ENCODE measurements at regions not wholly inside any gene's neighbourhood (a gene's known extent, or its start where the extent isn't known, plus 50 kb on each side); places are given as distances from the start of the nearest gene placed in this dataset.

DNA sequence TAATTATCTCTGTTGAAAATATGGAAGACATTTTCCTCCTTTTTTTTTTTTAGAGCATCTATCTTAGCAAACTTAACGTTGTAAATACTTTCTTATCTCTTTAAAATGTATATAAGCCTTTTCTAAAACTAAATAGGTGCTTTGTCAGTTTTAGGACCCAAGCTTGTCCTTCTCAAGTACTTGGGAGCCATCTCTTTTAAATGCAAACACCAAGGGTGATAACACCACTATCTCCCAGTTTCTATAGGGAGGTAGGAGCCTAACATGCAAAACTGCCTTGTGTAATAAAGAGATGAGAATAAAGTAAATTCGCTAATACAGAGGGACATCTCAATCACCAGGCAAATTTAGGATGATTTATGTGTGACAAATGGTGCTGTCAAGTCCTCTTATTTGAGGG lies 157.0 kb upstream of the FAM83B start:
- Histone ChIP-seq H3K36me3 (ENCODE audit: insufficient read depth, low read length, poor library complexity, severe bottlenecking) (no peaks in the 10 kb centered on the region), H3K4me1 (ENCODE audit: insufficient read depth, low read length, poor library complexity, severe bottlenecking) (no peaks in the 10 kb centered on the region), H3K4me3 (ENCODE audit: low read depth, low read length, poor library complexity, severe bottlenecking) (no peak overlapping the region), H3K27ac (ENCODE audit: low read depth, low read length, poor library complexity, severe bottlenecking) (no peak overlapping the region), H3K9me3 (ENCODE audit: low read depth, low read length, poor library complexity, severe bottlenecking) (no peaks in the 10 kb centered on the region), H3K27me3 (replicated peaks; ENCODE audit: insufficient read depth, low read depth, low read length, poor library complexity) (no peaks in the 10 kb centered on the region)
- ChIA-PET POLR2A (ENCODE audit: low non-redundant PET) (no interaction called here), CTCF (no interaction called here)
- no peak for DNase-seq (ENCODE audit: low spot score)
- TF ChIP-seq, protein P1, sequence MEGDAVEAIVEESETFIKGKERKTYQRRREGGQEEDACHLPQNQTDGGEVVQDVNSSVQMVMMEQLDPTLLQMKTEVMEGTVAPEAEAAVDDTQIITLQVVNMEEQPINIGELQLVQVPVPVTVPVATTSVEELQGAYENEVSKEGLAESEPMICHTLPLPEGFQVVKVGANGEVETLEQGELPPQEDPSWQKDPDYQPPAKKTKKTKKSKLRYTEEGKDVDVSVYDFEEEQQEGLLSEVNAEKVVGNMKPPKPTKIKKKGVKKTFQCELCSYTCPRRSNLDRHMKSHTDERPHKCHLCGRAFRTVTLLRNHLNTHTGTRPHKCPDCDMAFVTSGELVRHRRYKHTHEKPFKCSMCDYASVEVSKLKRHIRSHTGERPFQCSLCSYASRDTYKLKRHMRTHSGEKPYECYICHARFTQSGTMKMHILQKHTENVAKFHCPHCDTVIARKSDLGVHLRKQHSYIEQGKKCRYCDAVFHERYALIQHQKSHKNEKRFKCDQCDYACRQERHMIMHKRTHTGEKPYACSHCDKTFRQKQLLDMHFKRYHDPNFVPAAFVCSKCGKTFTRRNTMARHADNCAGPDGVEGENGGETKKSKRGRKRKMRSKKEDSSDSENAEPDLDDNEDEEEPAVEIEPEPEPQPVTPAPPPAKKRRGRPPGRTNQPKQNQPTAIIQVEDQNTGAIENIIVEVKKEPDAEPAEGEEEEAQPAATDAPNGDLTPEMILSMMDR (conservative IDR thresholded peaks at IDR 0.05; ENCODE audit: low read depth, low read length): no peak
- no peak for TF ChIP-seq EZH2 (IDR thresholded peaks at IDR 0.05; ENCODE audit: borderline replicate concordance, low read depth, low read length, poor library complexity, severe bottlenecking)
- intact Hi-C loops (cut with micrococcal nuclease; ENCODE audit: unreplicated experiment): loop anchor here (10.0 kb wide), 1 partner anchor 705 kb away; no protein-coding TSS in a partner anchor
- BruUV-seq (replicated peaks): no TSS peak

DNA sequence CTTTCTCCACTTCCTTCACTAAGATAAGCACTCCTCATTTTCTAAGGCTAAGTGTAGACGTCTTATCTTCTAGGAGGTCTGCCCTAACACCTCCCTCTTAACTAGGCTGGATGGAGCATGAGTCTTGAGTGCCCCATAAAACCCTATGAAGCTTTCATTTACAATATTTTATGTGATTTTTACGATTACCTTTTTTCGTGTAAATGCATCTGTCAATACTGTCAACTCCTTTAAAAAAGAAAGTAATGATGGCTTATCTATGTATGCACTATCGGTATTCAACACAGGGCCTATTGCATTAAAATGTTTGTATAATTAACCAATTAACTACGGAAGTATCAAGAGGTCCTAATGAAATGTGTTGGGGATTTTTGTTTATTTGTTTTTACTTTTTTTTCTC lies 156.0 kb upstream of the FAM83B start:
- no peak overlapping the region for H3K4me3 ChIP-seq (ENCODE audit: low read depth, low read length, poor library complexity, severe bottlenecking)
- H3K36me3 ChIP-seq (ENCODE audit: insufficient read depth, low read length, poor library complexity, severe bottlenecking): no peaks in the 10 kb centered on the region
- intact Hi-C loops (cut with micrococcal nuclease; ENCODE audit: unreplicated experiment): loop anchor here (10.0 kb wide), 1 partner anchor 706 kb away; no protein-coding TSS in a partner anchor
- no peaks in the 10 kb centered on the region for H3K27me3 ChIP-seq (replicated peaks; ENCODE audit: insufficient read depth, low read depth, low read length, poor library complexity)
- no peak overlapping the region for H3K27ac ChIP-seq (ENCODE audit: low read depth, low read length, poor library complexity, severe bottlenecking)
- no peaks in the 10 kb centered on the region for H3K4me1 ChIP-seq (ENCODE audit: insufficient read depth, low read length, poor library complexity, severe bottlenecking)
- TF ChIP-seq, protein P1 (conservative IDR thresholded peaks at IDR 0.05; ENCODE audit: low read depth, low read length): no peak
- TF ChIP-seq EZH2 (IDR thresholded peaks at IDR 0.05; ENCODE audit: borderline replicate concordance, low read depth, low read length, poor library complexity, severe bottlenecking): no peak
- ChIA-PET POLR2A (ENCODE audit: low non-redundant PET) (no interaction called here), CTCF (no interaction called here)
- BruUV-seq (replicated peaks): no TSS peak
- DNase-seq (ENCODE audit: low spot score): no peak
- no peaks in the 10 kb centered on the region for H3K9me3 ChIP-seq (ENCODE audit: low read depth, low read length, poor library complexity, severe bottlenecking)

DNA sequence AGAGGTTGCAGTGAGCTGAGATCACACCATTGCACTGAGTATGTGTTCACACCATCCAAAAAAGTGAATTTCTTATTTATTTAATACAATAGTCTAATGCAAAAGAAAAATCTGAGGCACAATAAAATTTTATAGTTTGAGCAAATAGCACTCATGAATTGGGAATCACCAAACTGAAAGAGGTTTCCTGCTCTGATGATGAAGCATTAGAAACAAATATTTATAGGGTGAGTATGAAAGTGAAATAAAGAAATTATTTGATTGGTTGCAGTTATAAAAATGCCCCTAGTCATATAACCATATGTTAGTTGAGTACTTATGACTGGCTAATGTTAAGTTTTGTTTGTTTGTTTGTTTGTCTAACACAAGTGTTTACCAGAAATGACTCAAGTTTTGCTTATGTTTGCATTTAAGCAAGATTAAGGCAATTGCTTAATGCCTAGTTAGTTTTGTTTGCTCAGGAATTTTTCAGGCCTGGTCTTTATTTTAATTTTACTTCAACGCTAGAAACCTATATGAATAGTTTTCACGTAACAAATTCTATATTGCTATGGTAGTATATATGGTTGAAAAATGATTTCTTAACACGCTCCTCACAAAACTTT lies 151.5 kb upstream of the FAM83B start:
- H3K27me3 ChIP-seq (replicated peaks; ENCODE audit: insufficient read depth, low read depth, low read length, poor library complexity): no peaks in the 10 kb centered on the region
- intact Hi-C loops (cut with micrococcal nuclease; ENCODE audit: unreplicated experiment): loop anchor here (10.0 kb wide), 1 partner anchor 710 kb away; no protein-coding TSS in a partner anchor
- H3K27ac ChIP-seq (ENCODE audit: low read depth, low read length, poor library complexity, severe bottlenecking): no peak overlapping the region
- no peaks in the 10 kb centered on the region for H3K4me1 ChIP-seq (ENCODE audit: insufficient read depth, low read length, poor library complexity, severe bottlenecking)
- CTCF ChIA-PET: no interaction called here
- TF ChIP-seq EZH2 (IDR thresholded peaks at IDR 0.05; ENCODE audit: borderline replicate concordance, low read depth, low read length, poor library complexity, severe bottlenecking): no peak
- TF ChIP-seq, protein P1 (conservative IDR thresholded peaks at IDR 0.05; ENCODE audit: low read depth, low read length): no peak
- no peaks in the 10 kb centered on the region for H3K9me3 ChIP-seq (ENCODE audit: low read depth, low read length, poor library complexity, severe bottlenecking)
- no TSS peak for BruUV-seq (replicated peaks)
- H3K36me3 ChIP-seq (ENCODE audit: insufficient read depth, low read length, poor library complexity, severe bottlenecking): no peaks in the 10 kb centered on the region
- no peak overlapping the region for H3K4me3 ChIP-seq (ENCODE audit: low read depth, low read length, poor library complexity, severe bottlenecking)
- POLR2A ChIA-PET (ENCODE audit: low non-redundant PET): no interaction called here
- no peak for DNase-seq (ENCODE audit: low spot score)
